DOHH2 (cell line): ENCODE measurements at regions not wholly inside any gene's neighbourhood (a gene's known extent, or its start where the extent isn't known, plus 50 kb on each side); places are given as distances from the start of the nearest gene placed in this dataset.

Experiments
- H3F3A ChIP-seq: fragments of 200-600 bp; sonication (generic), shearing (Covaris generic); 2 replicates; pipeline ENCODE4 v1.6.0; 2016; ENCODE audit warnings: antibody characterized with exemption, mild to moderate bottlenecking; ENCODE audit not compliant: control insufficient read depth, insufficient read depth
- H3K27ac ChIP-seq: fragments of 200-600 bp; sonication (generic); 2 replicates; pipeline ENCODE4 v1.5.1; 2014; ENCODE audit warnings: low read depth, mild to moderate bottlenecking, low read length, moderate library complexity
- H3K27me3 ChIP-seq: fragments of 200-600 bp; sonication (generic); 2 replicates; pipeline ENCODE4 v1.6.1; 2014; ENCODE audit warnings: mild to moderate bottlenecking, low read length, mixed read lengths; ENCODE audit not compliant: control insufficient read depth
- H3K36me3 ChIP-seq: fragments of 200-600 bp; sonication (generic); 2 replicates; pipeline ENCODE4 v1.6.1; 2014; ENCODE audit warnings: mild to moderate bottlenecking, low read length, moderate library complexity, mixed read lengths; ENCODE audit not compliant: control insufficient read depth
- H3K4me1 ChIP-seq: fragments of 200-600 bp; sonication (generic); 2 replicates; pipeline ENCODE4 v1.6.1; 2014; ENCODE audit warnings: mild to moderate bottlenecking, low read length, mixed read lengths; ENCODE audit not compliant: control insufficient read depth
- H3K4me2 ChIP-seq: fragments of 200-600 bp; sonication (generic); 2 replicates; pipeline ENCODE4 v1.6.0; 2014; ENCODE audit warnings: mild to moderate bottlenecking, low read length, moderate library complexity
- H3K4me3 ChIP-seq: fragments of 200-600 bp; sonication (generic); 2 replicates; pipeline ENCODE4 v1.5.1; 2014; ENCODE audit warnings: mild to moderate bottlenecking, low read length, mixed read lengths
- H3K79me2 ChIP-seq: fragments of 200-600 bp; sonication (generic); 2 replicates; pipeline ENCODE4 v1.6.1; 2014; ENCODE audit warnings: mild to moderate bottlenecking, low read length, mixed read lengths; ENCODE audit not compliant: control insufficient read depth
- H3K9me2 ChIP-seq: fragments of 200-600 bp; sonication (generic); replicated peaks from 2 replicates; pipeline ENCODE4 v1.6.1; 2014; ENCODE audit warnings: mild to moderate bottlenecking, low read length, mixed read lengths; ENCODE audit not compliant: control insufficient read depth
- H3K9me3 ChIP-seq: fragments of 200-600 bp; sonication (generic); 2 replicates; pipeline ENCODE4 v1.6.1; 2014; ENCODE audit warnings: antibody characterized with exemption, low read length, mixed read lengths; ENCODE audit not compliant: control insufficient read depth, insufficient read depth
- H4K20me1 ChIP-seq: fragments of 200-600 bp; sonication (generic); 2 replicates; pipeline ENCODE4 v1.6.0; 2014; ENCODE audit warnings: low read depth, mild to moderate bottlenecking, antibody characterized with exemption, low read length, moderate library complexity; ENCODE audit not compliant: control insufficient read depth, insufficient read depth
- CTCF ChIP-seq: fragments of 200-600 bp; sonication (generic); IDR thresholded peaks from one replicate; pipeline ENCODE4 v1.5.1; 2014; ENCODE audit warnings: antibody characterized with exemption, mild to moderate bottlenecking, low read depth, low read length; ENCODE audit not compliant: poor library complexity, severe bottlenecking
- EZH2phosphoT487 ChIP-seq: fragments of 200-600 bp; sonication (generic); IDR thresholded peaks from 2 replicates; pipeline ENCODE4 v1.6.1; 2017; ENCODE audit warnings: borderline replicate concordance, mild to moderate bottlenecking, antibody characterized with exemption, low read length, moderate library complexity, mixed read lengths

- Histone ChIP-seq H3K27ac (no peak overlapping the region), H3F3A (peaks cover 8% of the 10 kb centered on the region), H3K4me3 (no peak overlapping the region), H3K4me2 (no peak overlapping the region), H3K9me3 (no peaks in the 10 kb centered on the region), H3K36me3 (no peaks in the 10 kb centered on the region), H4K20me1 (no peaks in the 10 kb centered on the region), H3K4me1 (peaks cover 28% of the 10 kb centered on the region), H3K79me2 (no peaks in the 10 kb centered on the region), H3K9me2 (no peaks in the 10 kb centered on the region), H3K27me3 (peaks cover 7% of the 10 kb centered on the region)
- no peak for TF ChIP-seq EZH2phosphoT487
- no peak for TF ChIP-seq CTCF
Measured at GRCh38 chr20:50280851-50281655, 90.4 kb downstream of the CEBPB start.

- peaks cover 11% of the 10 kb centered on the region for H3F3A ChIP-seq
- no peak overlapping the region for H3K4me2 ChIP-seq
- no peaks in the 10 kb centered on the region for H3K79me2 ChIP-seq
- H3K27me3 ChIP-seq = no peaks in the 10 kb centered on the region
- H3K36me3 ChIP-seq = no peaks in the 10 kb centered on the region
- TF ChIP-seq CTCF (peak; percentile 64), EZH2phosphoT487 (no peak)
- H3K9me3 ChIP-seq = no peaks in the 10 kb centered on the region
- H3K27ac ChIP-seq = no peak overlapping the region
- no peaks in the 10 kb centered on the region for H4K20me1 ChIP-seq
- H3K4me3 ChIP-seq = no peak overlapping the region
- H3K4me1 ChIP-seq = peaks cover 38% of the 10 kb centered on the region
- no peaks in the 10 kb centered on the region for H3K9me2 ChIP-seq
Measured at GRCh38 chr20:50281831-50282591, 91.4 kb downstream of the CEBPB start.

GRCh38 chr20:50282592-50283241, 92.1 kb downstream of the CEBPB start:
- H3K9me2 ChIP-seq = no peaks in the 10 kb centered on the region
- H3K4me2 ChIP-seq = no peak overlapping the region
- H3K9me3 ChIP-seq = no peaks in the 10 kb centered on the region
- no peaks in the 10 kb centered on the region for H3K36me3 ChIP-seq
- no peak overlapping the region for H3K4me3 ChIP-seq
- H3F3A ChIP-seq = peaks cover 11% of the 10 kb centered on the region
- no peak overlapping the region for H3K27ac ChIP-seq
- no peaks in the 10 kb centered on the region for H3K79me2 ChIP-seq
- H3K27me3 ChIP-seq = no peaks in the 10 kb centered on the region
- peaks cover 38% of the 10 kb centered on the region for H3K4me1 ChIP-seq
- no peaks in the 10 kb centered on the region for H4K20me1 ChIP-seq
- TF ChIP-seq EZH2phosphoT487 = no peak
- no peak for TF ChIP-seq CTCF
